Activated T-helper 17 cell treated with anti-CD3 and anti-CD28 coated beads, Interleukin-2, amount 50 U/mL, for 72 hours (primary cell): ENCODE measurements at regions not wholly inside any gene's neighbourhood (a gene's known extent, or its start where the extent isn't known, plus 50 kb on each side); places are given as distances from the start of the nearest gene placed in this dataset.

ENCODE experiments used
- ATAC-seq: fragments of 150-1000 bp; cut with Tn5 transposase; replicated peaks from 2 replicates; pipeline ENCODE4 v1.10.0; 2021; ENCODE audit warnings: mild to moderate bottlenecking, moderate library complexity
- H3K27ac Mint-ChIP-seq: one replicate; pipeline ENCODE4 v1.8.0; 2022; ENCODE audit warnings: mixed read lengths
- H3K27me3 Mint-ChIP-seq: one replicate; pipeline ENCODE4 v1.8.0; 2022; ENCODE audit warnings: mixed read lengths
- H3K36me3 Mint-ChIP-seq: one replicate; pipeline ENCODE4 v1.8.0; 2022; ENCODE audit warnings: low read depth, mild to moderate bottlenecking, mixed read lengths
- H3K4me1 Mint-ChIP-seq: one replicate; pipeline ENCODE4 v1.8.0; 2022; ENCODE audit warnings: mixed read lengths
- H3K4me3 Mint-ChIP-seq: one replicate; pipeline ENCODE4 v1.8.0; 2022; ENCODE audit warnings: mild to moderate bottlenecking, mixed read lengths
- H3K9me3 Mint-ChIP-seq: one replicate; pipeline ENCODE4 v1.8.0; 2022; ENCODE audit warnings: mixed read lengths

GRCh38 chr6:111950661-111951496 lies 77.6 kb upstream of the FYN start:
- ATAC-seq = no peak
- Mint-ChIP-seq H3K36me3 (no peaks in the 10 kb centered on the region), H3K9me3 (no peaks in the 10 kb centered on the region), H3K4me1 (no peaks in the 10 kb centered on the region), H3K4me3 (no peak overlapping the region), H3K27me3 (no peaks in the 10 kb centered on the region), H3K27ac (no peak overlapping the region)

DNA sequence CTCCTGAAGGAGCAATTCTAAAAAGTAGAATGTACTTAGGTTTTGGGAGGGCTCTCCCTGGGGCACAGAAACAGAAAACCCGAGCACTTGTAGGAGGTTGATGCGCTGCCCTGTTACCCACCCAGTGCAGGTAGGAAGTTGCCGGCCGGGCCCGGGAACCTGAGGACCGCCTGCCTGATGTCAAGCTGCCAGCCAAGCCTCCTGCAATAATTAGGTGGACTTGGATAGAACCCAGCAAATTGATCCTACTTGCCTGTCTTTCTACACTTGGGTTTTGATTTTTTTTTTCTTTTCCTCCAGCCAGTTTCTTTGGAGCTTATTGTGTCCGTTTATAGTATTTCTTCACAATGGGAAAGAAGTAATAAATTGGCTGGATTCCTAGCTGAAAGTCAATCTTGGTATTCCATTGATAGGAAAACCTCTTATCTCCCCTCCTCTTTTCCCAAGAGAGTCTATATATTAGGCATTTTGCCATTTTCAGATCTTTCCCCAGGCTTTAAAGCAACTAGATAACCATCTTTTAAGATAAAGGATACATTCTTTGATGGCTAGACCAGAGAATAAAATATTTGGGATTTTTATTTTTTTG lies 78.3 kb upstream of the FYN start:
- Mint-ChIP-seq H3K27ac (no peak overlapping the region), H3K27me3 (no peaks in the 10 kb centered on the region), H3K4me3 (no peak overlapping the region), H3K4me1 (no peaks in the 10 kb centered on the region), H3K9me3 (no peaks in the 10 kb centered on the region), H3K36me3 (no peaks in the 10 kb centered on the region)
- no peak for ATAC-seq

DNA sequence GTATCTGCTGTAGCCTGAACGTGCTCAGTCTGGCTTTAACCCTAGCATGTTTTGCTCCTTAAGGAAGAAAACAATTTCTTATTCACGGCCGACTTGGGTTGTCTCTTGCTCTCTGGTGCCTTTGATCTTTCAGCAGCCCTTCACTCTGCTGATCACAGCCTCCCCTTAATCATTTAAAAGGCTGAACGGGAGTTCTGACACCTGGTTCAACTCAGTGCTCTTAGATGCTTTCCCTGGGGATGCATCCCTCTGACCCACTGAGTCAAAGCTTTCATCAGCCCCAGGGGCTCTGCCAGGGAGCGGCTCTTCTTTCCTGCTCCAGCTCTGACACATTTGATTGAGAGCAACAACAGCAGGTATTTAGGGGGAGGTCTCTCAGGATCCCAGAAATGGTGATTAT lies 79.0 kb upstream of the FYN start:
- Mint-ChIP-seq H3K36me3 (no peaks in the 10 kb centered on the region), H3K4me3 (no peak overlapping the region), H3K27me3 (no peaks in the 10 kb centered on the region), H3K27ac (no peak overlapping the region), H3K9me3 (no peaks in the 10 kb centered on the region), H3K4me1 (no peaks in the 10 kb centered on the region)
- no peak for ATAC-seq

DNA sequence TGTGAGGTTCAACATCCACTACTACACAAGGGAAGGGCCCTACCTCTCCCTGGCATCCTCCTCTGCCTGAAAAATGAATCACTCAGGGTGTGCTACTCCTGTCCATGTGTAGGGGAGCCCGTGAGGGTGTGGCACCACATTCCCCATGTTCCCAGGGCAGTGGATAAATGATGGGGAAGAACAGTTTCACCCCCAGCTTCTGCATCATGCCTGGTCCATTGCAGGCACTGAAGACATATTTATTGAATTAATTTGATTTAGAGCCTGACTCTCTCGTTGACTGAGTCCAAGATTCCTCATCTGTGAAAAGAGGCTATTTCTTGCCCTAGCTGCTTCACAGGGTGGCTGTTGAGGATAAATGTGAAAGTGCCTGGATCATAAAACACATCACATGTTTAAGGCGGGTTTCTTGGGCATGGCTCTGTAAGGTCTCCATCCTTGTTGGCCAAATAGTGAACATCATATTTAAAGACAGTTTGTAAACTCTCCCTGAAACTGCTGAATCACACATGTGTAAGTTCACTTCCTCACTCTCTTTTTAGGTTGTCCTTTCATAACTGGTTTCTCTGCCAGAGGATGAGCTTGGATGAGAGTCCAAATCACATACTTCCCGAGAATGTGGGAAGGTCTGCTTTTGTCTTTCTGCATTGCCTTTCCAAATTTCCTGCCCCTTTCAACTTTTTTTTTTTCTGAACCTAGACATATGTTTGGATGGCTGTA lies 79.7 kb upstream of the FYN start:
- no peaks in the 10 kb centered on the region for H3K9me3 Mint-ChIP-seq
- H3K4me1 Mint-ChIP-seq = no peaks in the 10 kb centered on the region
- no peak overlapping the region for H3K27ac Mint-ChIP-seq
- ATAC-seq = peak; percentile 24
- H3K27me3 Mint-ChIP-seq = no peaks in the 10 kb centered on the region
- no peaks in the 10 kb centered on the region for H3K36me3 Mint-ChIP-seq
- H3K4me3 Mint-ChIP-seq = no peak overlapping the region

DNA sequence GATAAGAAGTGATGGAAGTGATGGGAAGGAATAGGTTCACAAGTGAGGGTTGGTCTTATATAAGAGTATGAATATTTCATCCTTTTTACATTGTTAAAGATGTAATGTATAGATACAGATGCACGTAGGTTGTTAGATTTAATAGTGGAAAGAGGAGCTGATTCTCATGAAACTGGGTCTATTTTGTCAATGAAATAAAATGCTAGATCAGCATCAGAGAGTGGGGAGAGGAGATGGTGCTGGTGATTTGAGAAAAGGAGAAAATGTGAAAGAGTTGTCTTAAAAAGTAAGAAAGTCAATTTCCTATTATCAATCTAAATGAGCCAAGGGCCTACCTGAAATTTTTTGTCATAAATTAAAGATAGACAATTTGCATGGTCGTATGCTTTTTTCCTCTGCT lies 82.8 kb upstream of the FYN start:
- Mint-ChIP-seq H3K9me3 (no peaks in the 10 kb centered on the region), H3K27ac (no peak overlapping the region), H3K36me3 (no peaks in the 10 kb centered on the region), H3K27me3 (no peaks in the 10 kb centered on the region), H3K4me3 (no peak overlapping the region), H3K4me1 (no peaks in the 10 kb centered on the region)
- ATAC-seq = no peak

DNA sequence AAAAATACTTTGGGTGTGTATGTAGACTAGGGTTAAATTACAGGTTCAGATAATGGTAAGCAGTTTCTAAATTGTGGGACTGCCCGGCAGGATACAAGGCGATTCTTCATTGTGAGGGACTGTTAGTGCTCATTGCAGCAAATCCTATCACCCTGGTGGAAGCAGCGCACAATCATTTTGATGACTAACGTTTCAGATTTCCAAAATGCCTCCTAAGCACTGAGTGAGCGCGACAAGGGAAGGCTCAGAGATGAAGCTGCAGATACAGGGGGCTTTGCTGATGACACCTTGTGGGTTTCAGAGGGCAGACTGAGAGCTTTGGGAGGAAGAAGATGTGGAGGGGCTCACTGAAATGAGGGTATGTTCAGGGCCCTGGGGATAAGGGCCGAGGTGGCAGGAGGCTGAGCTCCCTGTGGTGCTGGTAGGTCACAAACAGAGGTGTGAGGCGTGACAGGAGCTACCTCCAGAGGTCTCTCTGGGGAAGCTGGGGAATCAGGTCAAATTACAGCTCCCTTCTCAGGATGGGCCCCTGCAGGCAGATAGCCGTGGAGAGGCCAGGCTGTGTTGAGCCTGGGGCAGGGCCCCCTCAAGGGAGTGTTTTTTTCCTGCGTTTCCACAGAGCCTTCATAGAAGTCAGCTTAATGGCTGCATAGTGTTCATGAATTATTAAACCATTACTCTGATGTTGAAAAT lies 84.5 kb upstream of the FYN start:
- no peak overlapping the region for H3K4me3 Mint-ChIP-seq
- ATAC-seq = no peak
- H3K27ac Mint-ChIP-seq = no peak overlapping the region
- no peaks in the 10 kb centered on the region for H3K9me3 Mint-ChIP-seq
- no peaks in the 10 kb centered on the region for H3K36me3 Mint-ChIP-seq
- H3K4me1 Mint-ChIP-seq = no peaks in the 10 kb centered on the region
- H3K27me3 Mint-ChIP-seq = no peaks in the 10 kb centered on the region

DNA sequence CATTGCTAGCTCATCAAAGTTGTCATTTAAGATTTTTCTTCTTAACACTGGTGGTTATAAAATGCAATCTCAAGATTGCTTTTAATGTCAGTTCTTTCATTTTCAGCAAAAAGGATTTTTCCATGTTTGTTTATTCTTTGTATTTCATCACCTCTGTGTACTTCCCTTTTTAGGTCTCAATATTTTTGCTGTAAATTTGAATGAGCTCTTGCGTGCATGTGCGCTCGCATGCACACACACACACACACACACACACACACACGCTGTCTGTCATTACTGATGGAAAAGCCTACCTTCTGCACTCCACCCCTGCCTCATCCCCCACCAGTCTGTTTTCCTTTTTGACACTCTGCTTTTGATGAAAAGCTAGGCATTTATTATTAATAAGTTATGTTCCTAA lies 85.3 kb upstream of the FYN start:
- H3K4me1 Mint-ChIP-seq = no peaks in the 10 kb centered on the region
- no peak overlapping the region for H3K4me3 Mint-ChIP-seq
- H3K27ac Mint-ChIP-seq = no peak overlapping the region
- ATAC-seq = no peak
- H3K36me3 Mint-ChIP-seq = no peaks in the 10 kb centered on the region
- H3K9me3 Mint-ChIP-seq = no peaks in the 10 kb centered on the region
- no peaks in the 10 kb centered on the region for H3K27me3 Mint-ChIP-seq

- H3K4me3 Mint-ChIP-seq = no peak overlapping the region
- ATAC-seq = no peak
- H3K9me3 Mint-ChIP-seq = no peaks in the 10 kb centered on the region
- H3K4me1 Mint-ChIP-seq = no peaks in the 10 kb centered on the region
- no peaks in the 10 kb centered on the region for H3K36me3 Mint-ChIP-seq
- H3K27ac Mint-ChIP-seq = no peak overlapping the region
- H3K27me3 Mint-ChIP-seq = no peaks in the 10 kb centered on the region
These were observed 86.5 kb upstream of the FYN start for GRCh38 chr6:111959766-111960165.

- peaks cover 6% of the 10 kb centered on the region for H3K4me1 Mint-ChIP-seq
- H3K9me3 Mint-ChIP-seq = peaks cover 4% of the 10 kb centered on the region
- H3K4me3 Mint-ChIP-seq = no peak overlapping the region
- H3K27ac Mint-ChIP-seq = no peak overlapping the region
- no peaks in the 10 kb centered on the region for H3K27me3 Mint-ChIP-seq
- ATAC-seq = no peak
- no peaks in the 10 kb centered on the region for H3K36me3 Mint-ChIP-seq
These were observed 86.8 kb upstream of the CCN6 start for GRCh38 chr6:111967131-111967530.

DNA sequence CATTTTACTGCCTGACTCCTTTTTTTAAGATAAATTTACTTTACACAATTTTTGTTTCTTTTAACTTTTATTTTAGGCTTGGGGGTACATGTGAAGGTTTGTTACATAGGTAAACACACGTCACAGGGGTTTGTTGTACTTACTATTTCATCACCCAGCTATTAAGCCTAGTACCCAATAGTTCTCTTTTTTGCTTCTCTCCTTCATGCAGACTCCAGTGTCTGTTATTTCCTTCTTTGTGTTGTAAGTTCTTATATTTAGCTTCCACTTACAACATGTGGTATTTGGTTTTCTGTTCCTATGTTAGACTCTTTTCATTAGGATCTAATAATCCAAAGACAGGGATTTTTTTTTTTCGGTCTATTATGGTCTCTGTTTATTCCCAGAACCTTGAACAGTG lies 83.5 kb upstream of the CCN6 start:
- no peak for ATAC-seq
- Mint-ChIP-seq H3K4me1 (peaks cover 29% of the 10 kb centered on the region), H3K36me3 (no peaks in the 10 kb centered on the region), H3K4me3 (no peak overlapping the region), H3K27me3 (no peaks in the 10 kb centered on the region), H3K9me3 (peaks cover 4% of the 10 kb centered on the region), H3K27ac (no peak overlapping the region)

- H3K27ac Mint-ChIP-seq = peak overlapping the region; percentile 89
- peak overlapping the region; percentile 64 for H3K4me3 Mint-ChIP-seq
- H3K27me3 Mint-ChIP-seq = no peaks in the 10 kb centered on the region
- H3K4me1 Mint-ChIP-seq = peaks cover 37% of the 10 kb centered on the region
- peaks cover 4% of the 10 kb centered on the region for H3K9me3 Mint-ChIP-seq
- H3K36me3 Mint-ChIP-seq = no peaks in the 10 kb centered on the region
- no peak for ATAC-seq
These were observed 82.6 kb upstream of the CCN6 start for GRCh38 chr6:111971181-111971841.

- peak overlapping the region; percentile 64 for H3K4me3 Mint-ChIP-seq
- peak overlapping the region; percentile 89 for H3K27ac Mint-ChIP-seq
- H3K36me3 Mint-ChIP-seq = no peaks in the 10 kb centered on the region
- peaks cover 4% of the 10 kb centered on the region for H3K9me3 Mint-ChIP-seq
- H3K4me1 Mint-ChIP-seq = peaks cover 44% of the 10 kb centered on the region
- no peaks in the 10 kb centered on the region for H3K27me3 Mint-ChIP-seq
- peak; percentile 24 for ATAC-seq
These were observed 81.9 kb upstream of the CCN6 start for GRCh38 chr6:111971866-111972532.

DNA sequence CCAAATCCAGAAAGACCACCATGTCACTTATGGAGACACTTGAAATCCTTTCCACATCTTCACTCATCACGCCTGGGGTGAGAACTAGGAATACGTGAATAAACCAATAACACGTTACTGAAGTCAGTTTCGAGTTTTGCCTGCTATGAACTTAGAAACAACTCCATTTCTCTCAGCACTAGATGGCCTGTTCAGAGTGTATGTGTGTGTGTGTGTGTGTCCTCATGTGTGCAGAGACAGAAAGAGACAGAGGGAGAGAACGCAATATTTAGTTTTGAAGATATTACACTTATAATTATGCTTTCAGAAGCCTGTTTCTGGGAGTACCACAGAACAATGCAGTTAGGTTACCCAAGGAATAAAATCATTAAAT lies 81.2 kb upstream of the CCN6 start:
- peak; percentile 10 for ATAC-seq
- Mint-ChIP-seq H3K36me3 (no peaks in the 10 kb centered on the region), H3K9me3 (peaks cover 4% of the 10 kb centered on the region), H3K27me3 (no peaks in the 10 kb centered on the region), H3K4me1 (peaks cover 44% of the 10 kb centered on the region), H3K27ac (peak overlapping the region; percentile 89), H3K4me3 (peak overlapping the region; percentile 64)
